HG03342 (cell line): ENCODE measurements at regions not wholly inside any gene's neighbourhood (a gene's known extent, or its start where the extent isn't known, plus 50 kb on each side); places are given as distances from the start of the nearest gene placed in this dataset.

Experiments
- ATAC-seq: cut with Tn5 transposase; IDR thresholded peaks from one replicate; pipeline ENCODE4 v1.9.1; 2021; ENCODE audit warnings: mild to moderate bottlenecking, moderate library complexity; ENCODE audit not compliant: unreplicated experiment

- no peak for ATAC-seq
Observed at GRCh38 chr1:222370913-222371675, 176.8 kb downstream of the HHIPL2 start.

- no peak for ATAC-seq
Observed at GRCh38 chr1:222370081-222370912, 177.6 kb downstream of the HHIPL2 start.

GRCh38 chr1:222369148-222369547 lies 178.8 kb downstream of the HHIPL2 start:
- no peak for ATAC-seq

- ATAC-seq: no peak
Observed at GRCh38 chr1:222358100-222358499, 189.8 kb downstream of the HHIPL2 start.

GRCh38 chr1:222357252-222357651 lies 190.7 kb downstream of the HHIPL2 start:
- ATAC-seq: no peak

- no peak for ATAC-seq
Observed at GRCh38 chr1:222347627-222348026, 200.3 kb downstream of the HHIPL2 start.

- ATAC-seq: no peak
Observed at GRCh38 chr1:222346955-222347354, 200.9 kb downstream of the HHIPL2 start.

GRCh38 chr1:222339376-222339947 lies 208.4 kb downstream of the HHIPL2 start:
- ATAC-seq: no peak

- ATAC-seq: no peak
Observed at GRCh38 chr1:222335586-222335985, 212.3 kb downstream of the HHIPL2 start.

GRCh38 chr1:222334026-222334680 lies 213.8 kb downstream of the HHIPL2 start:
- no peak for ATAC-seq

- ATAC-seq: no peak
Observed at GRCh38 chr1:222331765-222332164, 216.1 kb downstream of the HHIPL2 start.

GRCh38 chr1:222331340-222331739 lies 216.6 kb downstream of the HHIPL2 start:
- ATAC-seq: no peak

- no peak for ATAC-seq
Observed at GRCh38 chr1:222329493-222330045, 218.3 kb downstream of the HHIPL2 start.

- ATAC-seq: no peak
Observed at GRCh38 chr1:222326710-222327036, 221.2 kb downstream of the HHIPL2 start.

GRCh38 chr1:222326006-222326709 lies 221.7 kb downstream of the HHIPL2 start:
- ATAC-seq: no peak

GRCh38 chr1:222325506-222325905 lies 222.4 kb downstream of the HHIPL2 start:
- no peak for ATAC-seq

- ATAC-seq: no peak
Observed at GRCh38 chr1:222314839-222315238, 233.1 kb downstream of the HHIPL2 start.

GRCh38 chr1:222310836-222311235 lies 237.1 kb downstream of the HHIPL2 start:
- no peak for ATAC-seq

GRCh38 chr1:222307621-222308020 lies 240.3 kb downstream of the HHIPL2 start:
- no peak for ATAC-seq

GRCh38 chr1:222306512-222306911 lies 241.4 kb downstream of the HHIPL2 start:
- ATAC-seq: no peak
